MM.1S (cell line): ENCODE measurements at regions not wholly inside any gene's neighbourhood (a gene's known extent, or its start where the extent isn't known, plus 50 kb on each side); places are given as distances from the start of the nearest gene placed in this dataset.

ENCODE experiments used
- DNase-seq: peaks from one replicate; pipeline ENCODE4 v3.0.0-alpha.2; 2015
- H2AFZ ChIP-seq: fragments of 300-600 bp; sonication (generic); 2 replicates; pipeline ENCODE4 v1.6.0; 2016; ENCODE audit warnings: antibody characterized with exemption, low read length
- H3F3A ChIP-seq: fragments of 300-600 bp; sonication (generic); 2 replicates; pipeline ENCODE4 v1.6.1; 2016; ENCODE audit warnings: mild to moderate bottlenecking, antibody characterized with exemption, low read length, moderate library complexity, mixed read lengths; ENCODE audit not compliant: insufficient read depth
- H3K27ac ChIP-seq: fragments of 300-600 bp; sonication (generic); 2 replicates; pipeline ENCODE4 v1.5.1; 2016; ENCODE audit warnings: mild to moderate bottlenecking, low read length
- H3K27me3 ChIP-seq: fragments of 300-600 bp; sonication (generic); replicated peaks from 2 replicates; pipeline ENCODE4 v1.6.0; 2016; ENCODE audit warnings: low read length; ENCODE audit not compliant: insufficient read depth
- H3K36me3 ChIP-seq: fragments of 300-600 bp; sonication (generic); replicated peaks from 2 replicates; pipeline ENCODE4 v1.6.1; 2016; ENCODE audit warnings: mild to moderate bottlenecking, low read length, mixed read lengths; ENCODE audit not compliant: insufficient read depth
- H3K4me1 ChIP-seq: fragments of 300-600 bp; sonication (generic); 2 replicates; pipeline ENCODE4 v1.6.1; 2016; ENCODE audit warnings: low read length, mixed read lengths
- H3K4me2 ChIP-seq: fragments of 300-600 bp; sonication (generic); 2 replicates; pipeline ENCODE4 v1.6.0; 2016; ENCODE audit warnings: low read depth, low read length
- H3K4me3 ChIP-seq: fragments of 300-600 bp; sonication (generic); 2 replicates; pipeline ENCODE4 v1.5.1; 2016; ENCODE audit warnings: low read length, mixed read lengths
- H3K79me2 ChIP-seq: fragments of 300-600 bp; sonication (generic); 2 replicates; pipeline ENCODE4 v1.6.1; 2016; ENCODE audit warnings: mixed run types, low read length, mixed read lengths
- H3K9ac ChIP-seq: fragments of 300-600 bp; sonication (generic); 2 replicates; pipeline ENCODE4 v1.6.1; 2016; ENCODE audit warnings: low read length, mixed read lengths
- H3K9me2 ChIP-seq: fragments of 300-600 bp; sonication (generic); replicated peaks from 2 replicates; pipeline ENCODE4 v1.6.1; 2016; ENCODE audit warnings: mild to moderate bottlenecking, low read length, mixed read lengths; ENCODE audit not compliant: insufficient read depth
- H3K9me3 ChIP-seq: fragments of 300-600 bp; sonication (generic); replicated peaks from 2 replicates; pipeline ENCODE4 v1.6.1; 2016; ENCODE audit warnings: mild to moderate bottlenecking, low read length, mixed read lengths; ENCODE audit not compliant: insufficient read depth
- H4K20me1 ChIP-seq: fragments of 300-600 bp; sonication (generic); 2 replicates; pipeline ENCODE4 v1.6.1; 2016; ENCODE audit warnings: mild to moderate bottlenecking, low read length, moderate library complexity, mixed read lengths; ENCODE audit not compliant: insufficient read depth
- CTCF ChIP-seq: fragments of 300-600 bp; sonication (generic); IDR thresholded peaks from 2 replicates; pipeline ENCODE4 v1.5.1; 2016; ENCODE audit warnings: antibody characterized with exemption, low read length, mixed read lengths
- EZH2 ChIP-seq: fragments of 300-600 bp; sonication (generic); optimal IDR thresholded peaks from 2 replicates; pipeline ENCODE3; 2017; ENCODE audit warnings: low read depth, mild to moderate bottlenecking, antibody characterized with exemption, low read length, mixed read lengths
- EZH2phosphoT487 ChIP-seq: fragments of 300-600 bp; sonication (generic); IDR thresholded peaks from 2 replicates; pipeline ENCODE4 v1.6.1; 2018; ENCODE audit warnings: antibody characterized with exemption, low read length

GRCh38 chr9:24245988-24246387 lies 299.7 kb downstream of the IZUMO3 start:
- Histone ChIP-seq H3K27ac (no peak overlapping the region), H3K36me3 (no peaks in the 10 kb centered on the region), H3K9ac (no peak overlapping the region), H4K20me1 (no peaks in the 10 kb centered on the region), H3K4me2 (no peak overlapping the region), H3K4me3 (no peak overlapping the region), H3K4me1 (no peaks in the 10 kb centered on the region), H3K27me3 (no peaks in the 10 kb centered on the region), H3K9me3 (no peaks in the 10 kb centered on the region), H3F3A (no peaks in the 10 kb centered on the region), H2AFZ (no peak overlapping the region), H3K9me2 (no peaks in the 10 kb centered on the region), H3K79me2 (no peaks in the 10 kb centered on the region)
- peak; percentile 26 for DNase-seq
- no peak for TF ChIP-seq EZH2
- TF ChIP-seq CTCF = peak; percentile 43

GRCh38 chr9:24242576-24242975 lies 303.1 kb downstream of the IZUMO3 start:
- no peak overlapping the region for H3K9ac ChIP-seq

GRCh38 chr9:24218656-24219055 lies 327.0 kb downstream of the IZUMO3 start:
- no peak for DNase-seq
- no peaks in the 10 kb centered on the region for H3K9me2 ChIP-seq
- H3F3A ChIP-seq = no peaks in the 10 kb centered on the region

More at GRCh38 chr9:24242576-24242975, 303.1 kb downstream of the IZUMO3 start:
- peak; percentile 64 for DNase-seq
- Histone ChIP-seq H3K27ac (peak overlapping the region; percentile 39; the same call in 1 of the 2 replicates), H3K9me3 (no peaks in the 10 kb centered on the region), H3K4me1 (no peaks in the 10 kb centered on the region), H3K79me2 (no peaks in the 10 kb centered on the region), H2AFZ (no peak overlapping the region), H3K27me3 (no peaks in the 10 kb centered on the region), H3K4me2 (peak overlapping the region; percentile 30; the same call in 1 of the 2 replicates), H3K9me2 (no peaks in the 10 kb centered on the region), H3F3A (no peaks in the 10 kb centered on the region), H3K36me3 (no peaks in the 10 kb centered on the region), H3K4me3 (no peak overlapping the region), H4K20me1 (no peaks in the 10 kb centered on the region)
- TF ChIP-seq EZH2phosphoT487 = no peak
- no peak for TF ChIP-seq CTCF
- no peak for TF ChIP-seq EZH2

More at GRCh38 chr9:24218656-24219055, 327.0 kb downstream of the IZUMO3 start:
- H4K20me1 ChIP-seq = no peaks in the 10 kb centered on the region
- no peak overlapping the region for H3K4me2 ChIP-seq
- H3K27me3 ChIP-seq = no peaks in the 10 kb centered on the region
- H3K36me3 ChIP-seq = no peaks in the 10 kb centered on the region
- H3K9me3 ChIP-seq = no peaks in the 10 kb centered on the region
- H2AFZ ChIP-seq = no peak overlapping the region
- H3K4me1 ChIP-seq = no peaks in the 10 kb centered on the region
- no peak overlapping the region for H3K9ac ChIP-seq
- H3K4me3 ChIP-seq = no peak overlapping the region
- no peaks in the 10 kb centered on the region for H3K79me2 ChIP-seq
- H3K27ac ChIP-seq = no peak overlapping the region
- TF ChIP-seq CTCF (no peak), EZH2 (no peak), EZH2phosphoT487 (no peak)
